BJ (cell line): ENCODE measurements at regions not wholly inside any gene's neighbourhood (a gene's known extent, or its start where the extent isn't known, plus 50 kb on each side); places are given as distances from the start of the nearest gene placed in this dataset.

Experiments
- CTCF ChIA-PET: fragments of 350-600 bp; formaldehyde crosslinking; extraction: SDS; loops from one replicate; lab custom pipeline; 2021; ENCODE audit warnings: antibody characterized with exemption, inconsistent platforms; lab: Yijun Ruan, JAX
- POLR2A ChIA-PET: fragments of 300-600 bp; sonication (Branson Sonifier 250); formaldehyde crosslinking; extraction: SDS; loops from one replicate; lab custom pipeline; 2021; ENCODE audit warnings: antibody characterized with exemption; lab: Charles Lee
- DNase-seq: peaks from one replicate; pipeline ENCODE4 v3.0.0-alpha.2; 2011; ENCODE audit warnings: low read depth
- H3K27me3 ChIP-seq: 2 replicates; pipeline ENCODE4 v1.6.0; 2011; ENCODE audit warnings: low read length; ENCODE audit not compliant: control insufficient read depth, insufficient read depth
- H3K36me3 ChIP-seq: 2 replicates; pipeline ENCODE4 v1.5.1; 2011; ENCODE audit warnings: low read length; ENCODE audit not compliant: control insufficient read depth, insufficient read depth
- H3K4me3 ChIP-seq: 2 replicates; pipeline ENCODE4 v1.5.1; 2011; ENCODE audit warnings: low read depth, mild to moderate bottlenecking, control low read depth, low read length
- CTCF ChIP-seq: IDR thresholded peaks from 2 replicates; pipeline ENCODE4 v1.5.1; 2011; ENCODE audit warnings: low read depth, mild to moderate bottlenecking, control low read depth, inconsistent platforms, low read length, moderate library complexity; ENCODE audit not compliant: insufficient read depth

DNA sequence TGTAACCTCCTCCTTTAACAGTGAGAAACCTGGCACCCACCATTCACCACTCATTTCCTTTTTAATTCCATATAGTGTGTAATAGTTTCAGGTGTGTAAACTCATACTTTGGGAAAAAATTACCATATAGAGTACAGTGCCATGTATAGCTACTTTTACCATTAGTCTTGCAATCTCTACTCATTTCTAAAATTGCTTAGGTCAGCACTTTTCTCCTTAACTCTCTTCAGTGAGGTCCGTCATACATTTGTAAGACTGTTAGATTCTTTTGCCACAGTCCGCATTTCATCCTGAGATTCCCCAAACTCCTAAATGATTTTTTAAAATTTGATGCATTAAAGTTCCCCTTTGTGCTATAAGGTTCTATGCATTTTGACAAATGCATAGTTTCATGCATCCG, 238.3 kb upstream of the ATP10A start:
- no peak for TF ChIP-seq CTCF
- ChIA-PET CTCF (no interaction called here), POLR2A (no interaction called here)
- DNase-seq, result no peak
- H3K27me3 ChIP-seq, result no peaks in the 10 kb centered on the region
- no peak overlapping the region for H3K4me3 ChIP-seq
- H3K36me3 ChIP-seq, result no peaks in the 10 kb centered on the region

DNA sequence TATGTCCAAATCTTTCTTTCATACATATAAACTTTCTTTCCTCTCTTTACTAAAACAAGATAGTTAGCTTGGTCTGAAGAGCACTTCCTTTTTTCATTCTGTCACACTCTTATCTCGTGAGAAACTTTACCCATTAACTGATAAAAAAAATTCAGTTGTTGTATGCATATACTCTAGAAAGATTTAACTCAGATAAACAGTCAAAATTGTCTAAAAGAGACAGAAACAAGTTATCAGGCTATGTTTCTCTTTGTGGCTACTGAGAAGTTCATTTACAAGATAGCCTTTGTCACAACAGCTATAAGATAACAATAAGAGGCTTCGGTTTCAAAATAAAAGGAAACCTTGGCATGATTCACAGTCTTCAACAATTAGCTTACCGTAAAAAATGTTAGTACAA, 235.7 kb upstream of the ATP10A start:
- POLR2A ChIA-PET, result no interaction called here
- DNase-seq, result no peak

GRCh38 chr15:26097216-26097615, 234.1 kb upstream of the ATP10A start:
- H3K4me3 ChIP-seq, result no peak overlapping the region
- DNase-seq, result no peak
- ChIA-PET CTCF (interaction anchor here (3.8 kb wide), 1 partner anchor 12 kb away, joined by 12 read pairs; no protein-coding TSS in a partner anchor), POLR2A (no interaction called here)
- no peaks in the 10 kb centered on the region for H3K36me3 ChIP-seq
- no peaks in the 10 kb centered on the region for H3K27me3 ChIP-seq
- TF ChIP-seq CTCF, result no peak

More for the DNA sequence above, 235.7 kb upstream of the ATP10A start:
- Histone ChIP-seq H3K4me3 (no peak overlapping the region), H3K27me3 (no peaks in the 10 kb centered on the region), H3K36me3 (no peaks in the 10 kb centered on the region)
- CTCF ChIA-PET, result no interaction called here
- no peak for TF ChIP-seq CTCF

- ChIA-PET CTCF (interaction anchor here (1.3 to 3.8 kb wide), 2 partner anchors 11 to 13 kb away, joined by 4 to 12 read pairs; no protein-coding TSS in a partner anchor), POLR2A (no interaction called here)
- H3K4me3 ChIP-seq, result no peak overlapping the region
- no peaks in the 10 kb centered on the region for H3K36me3 ChIP-seq
- DNase-seq, result no peak
- TF ChIP-seq CTCF, result no peak
- H3K27me3 ChIP-seq, result no peaks in the 10 kb centered on the region
Observed at GRCh38 chr15:26096581-26096980, 233.5 kb upstream of the ATP10A start.

DNA sequence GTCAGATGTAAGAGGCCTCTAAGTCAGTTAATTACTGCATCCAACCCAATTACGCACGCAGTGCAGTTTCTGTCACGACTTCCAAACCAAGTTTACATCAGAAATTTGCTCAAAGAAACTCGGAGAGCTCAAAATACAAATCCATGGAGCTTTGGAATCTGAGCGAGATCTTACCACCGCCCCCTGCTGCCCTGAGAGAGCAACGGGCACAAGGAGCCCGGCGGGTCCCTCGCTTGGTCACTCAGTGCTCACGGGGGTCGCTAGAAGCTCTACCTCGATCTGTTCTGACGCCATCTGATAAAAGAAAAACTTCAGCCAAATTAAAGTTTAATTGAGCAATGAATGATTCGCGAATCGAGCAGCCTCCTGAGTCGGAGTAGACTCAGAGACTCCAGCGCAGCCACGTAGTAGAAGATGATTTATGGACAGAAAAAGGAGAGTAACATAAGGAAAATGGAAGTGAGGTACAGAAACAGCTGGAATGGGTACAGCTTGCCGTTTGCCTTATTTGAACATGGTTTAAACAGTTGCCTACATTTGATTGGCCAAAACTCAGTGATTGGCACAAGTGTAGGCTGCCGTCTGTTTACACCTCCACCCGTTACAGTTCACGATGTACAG, 232.7 kb upstream of the ATP10A start:
- Histone ChIP-seq H3K36me3 (no peaks in the 10 kb centered on the region), H3K4me3 (no peak overlapping the region), H3K27me3 (no peaks in the 10 kb centered on the region)
- CTCF ChIA-PET, result interaction anchor here (1.0 to 3.8 kb wide), 3 partner anchors 8 to 13 kb away, joined by 3 to 12 read pairs (median 4); no protein-coding TSS in a partner anchor
- POLR2A ChIA-PET, result no interaction called here
- peak; percentile 52 for TF ChIP-seq CTCF
- DNase-seq, result no peak
